ENCODE measurements at regions not wholly inside any gene's neighbourhood (a gene's known extent, or its start where the extent isn't known, plus 50 kb on each side); places are given as distances from the start of the nearest gene placed in this dataset.

GRCh38 chr18:33854827-33855139 lies 276.8 kb downstream of the ASXL3 start:
- H2BK120ac ChIP-seq (ENCODE audit: low read depth, low read length): no peak overlapping the region
- H3K4ac ChIP-seq (ENCODE audit: low read depth in 1 of 2, low read length in 2 of 2): no peak overlapping the region
- H3K27me3 ChIP-seq (ENCODE audit: control insufficient read depth in 1 of 2, insufficient read depth in 1 of 2, low read length in 2 of 2): no peaks in the 10 kb centered on the region
- no peak overlapping the region for H3K27ac ChIP-seq (ENCODE audit: low read length, poor library complexity, severe bottlenecking)
- no peak overlapping the region for H3K4me3 ChIP-seq (ENCODE audit: insufficient read depth in 1 of 2, low read depth in 1 of 2, low read length in 2 of 2)
- no peak overlapping the region for H2BK15ac ChIP-seq (ENCODE audit: low read depth, poor library complexity, severe bottlenecking)
- no peak overlapping the region for H2AK5ac ChIP-seq (ENCODE audit: low read length, severe bottlenecking)
- no peaks in the 10 kb centered on the region for H3K4me1 ChIP-seq (ENCODE audit: control insufficient read depth, insufficient read depth, low read depth, low read length)
- no peak overlapping the region for H4K91ac ChIP-seq (ENCODE audit: low read length)
- H3K36me3 ChIP-seq (ENCODE audit: control insufficient read depth in 1 of 2, insufficient read depth in 2 of 2, low read depth in 1 of 2, low read length in 2 of 2): no peaks in the 10 kb centered on the region
- H3K9ac ChIP-seq (ENCODE audit: low read length): no peak overlapping the region
- no peaks in the 10 kb centered on the region for H3K79me1 ChIP-seq (replicated peaks; ENCODE audit: low read length, poor library complexity, severe bottlenecking)
- no peak overlapping the region for H3K23ac ChIP-seq (ENCODE audit: low read length in 2 of 2)
- no peaks in the 10 kb centered on the region for H3K9me3 ChIP-seq (ENCODE audit: control insufficient read depth, low read length)
- WGBS: 100% methylated on average over 1 of the region's 2 CpGs
- no peak overlapping the region for H3K14ac ChIP-seq (ENCODE audit: low read length in 2 of 2)
- no peak overlapping the region for H2AFZ ChIP-seq (ENCODE audit: low read depth, low read length)
- H4K8ac ChIP-seq (ENCODE audit: low read length): no peak overlapping the region
- no peak overlapping the region for H2BK12ac ChIP-seq (ENCODE audit: low read length in 2 of 2)
- DNase-seq: no peak
- no peak overlapping the region for H3K4me2 ChIP-seq (ENCODE audit: low read length, poor library complexity, severe bottlenecking)
- H3K18ac ChIP-seq (ENCODE audit: low read depth in 1 of 2, low read length in 2 of 2): no peak overlapping the region
- no peak overlapping the region for H2BK5ac ChIP-seq (ENCODE audit: low read depth, low read length, poor library complexity, severe bottlenecking)

GRCh38 chr18:33854086-33854826 lies 276.2 kb downstream of the ASXL3 start:
- Histone ChIP-seq H3K14ac (ENCODE audit: low read length in 2 of 2) (no peak overlapping the region), H2BK5ac (ENCODE audit: low read depth, low read length, poor library complexity, severe bottlenecking) (no peak overlapping the region), H2BK12ac (ENCODE audit: low read length in 2 of 2) (no peak overlapping the region), H2AFZ (ENCODE audit: low read depth, low read length) (no peak overlapping the region), H3K27me3 (ENCODE audit: control insufficient read depth in 1 of 2, insufficient read depth in 1 of 2, low read length in 2 of 2) (no peaks in the 10 kb centered on the region), H4K91ac (ENCODE audit: low read length) (no peak overlapping the region), H3K79me1 (replicated peaks; ENCODE audit: low read length, poor library complexity, severe bottlenecking) (no peaks in the 10 kb centered on the region), H3K36me3 (ENCODE audit: control insufficient read depth in 1 of 2, insufficient read depth in 2 of 2, low read depth in 1 of 2, low read length in 2 of 2) (no peaks in the 10 kb centered on the region), H3K4me3 (ENCODE audit: insufficient read depth in 1 of 2, low read depth in 1 of 2, low read length in 2 of 2) (no peak overlapping the region), H4K8ac (ENCODE audit: low read length) (no peak overlapping the region), H2AK5ac (ENCODE audit: low read length, severe bottlenecking) (no peak overlapping the region), H3K4me1 (ENCODE audit: control insufficient read depth, insufficient read depth, low read depth, low read length) (no peaks in the 10 kb centered on the region), H3K18ac (ENCODE audit: low read depth in 1 of 2, low read length in 2 of 2) (no peak overlapping the region), H2BK15ac (ENCODE audit: low read depth, poor library complexity, severe bottlenecking) (no peak overlapping the region), H2BK120ac (ENCODE audit: low read depth, low read length) (no peak overlapping the region), H3K23ac (ENCODE audit: low read length in 2 of 2) (no peak overlapping the region), H3K9ac (ENCODE audit: low read length) (no peak overlapping the region), H3K9me3 (ENCODE audit: control insufficient read depth, low read length) (no peaks in the 10 kb centered on the region), H3K27ac (ENCODE audit: low read length, poor library complexity, severe bottlenecking) (no peak overlapping the region), H3K4me2 (ENCODE audit: low read length, poor library complexity, severe bottlenecking) (no peak overlapping the region), H3K4ac (ENCODE audit: low read depth in 1 of 2, low read length in 2 of 2) (no peak overlapping the region)
- 95% methylated on average over 2 of the region's 4 CpGs for WGBS
- no peak for DNase-seq

GRCh38 chr18:33853187-33853586 lies 275.2 kb downstream of the ASXL3 start:
- H3K27ac ChIP-seq (ENCODE audit: low read length, poor library complexity, severe bottlenecking): no peak overlapping the region

DNA sequence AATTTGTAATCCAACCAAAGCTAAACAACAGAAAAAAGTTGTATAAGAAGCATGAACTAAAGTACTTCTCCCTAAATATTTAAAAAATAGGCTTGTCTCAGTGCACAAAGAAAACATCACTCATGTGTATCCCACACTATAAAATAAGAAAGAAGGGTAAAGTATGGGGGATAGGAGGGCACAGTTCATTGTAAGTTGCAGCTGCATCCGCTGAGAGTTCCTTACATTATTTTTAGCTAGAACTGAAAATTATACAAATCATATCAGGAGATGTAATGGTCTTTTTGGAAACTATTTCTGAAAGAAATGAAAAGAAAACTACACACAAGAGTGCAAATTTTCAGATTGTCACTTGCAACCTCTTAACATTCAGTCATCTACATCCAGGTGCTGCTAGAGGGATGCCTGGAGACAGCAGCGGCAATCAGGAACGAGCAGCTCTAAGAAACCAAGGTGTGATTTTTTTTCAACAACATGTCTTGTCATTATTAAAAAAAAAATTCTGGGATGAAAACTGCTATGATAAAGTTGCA lies 273.6 kb downstream of the ASXL3 start:
- Histone ChIP-seq H2BK120ac (ENCODE audit: low read depth, low read length) (no peak overlapping the region), H3K18ac (ENCODE audit: low read depth in 1 of 2, low read length in 2 of 2) (no peak overlapping the region), H2AK5ac (ENCODE audit: low read length, severe bottlenecking) (no peak overlapping the region), H3K4me3 (ENCODE audit: insufficient read depth in 1 of 2, low read depth in 1 of 2, low read length in 2 of 2) (no peak overlapping the region), H3K36me3 (ENCODE audit: control insufficient read depth in 1 of 2, insufficient read depth in 2 of 2, low read depth in 1 of 2, low read length in 2 of 2) (no peaks in the 10 kb centered on the region), H3K79me1 (replicated peaks; ENCODE audit: low read length, poor library complexity, severe bottlenecking) (no peaks in the 10 kb centered on the region), H3K9me3 (ENCODE audit: control insufficient read depth, low read length) (no peaks in the 10 kb centered on the region), H2BK12ac (ENCODE audit: low read length in 2 of 2) (no peak overlapping the region), H2BK5ac (ENCODE audit: low read depth, low read length, poor library complexity, severe bottlenecking) (no peak overlapping the region), H3K27me3 (ENCODE audit: control insufficient read depth in 1 of 2, insufficient read depth in 1 of 2, low read length in 2 of 2) (no peaks in the 10 kb centered on the region), H4K91ac (ENCODE audit: low read length) (no peak overlapping the region), H4K8ac (ENCODE audit: low read length) (no peak overlapping the region), H3K23ac (ENCODE audit: low read length in 2 of 2) (no peak overlapping the region), H3K14ac (ENCODE audit: low read length in 2 of 2) (no peak overlapping the region), H2BK15ac (ENCODE audit: low read depth, poor library complexity, severe bottlenecking) (no peak overlapping the region), H2AFZ (ENCODE audit: low read depth, low read length) (no peak overlapping the region), H3K4me1 (ENCODE audit: control insufficient read depth, insufficient read depth, low read depth, low read length) (no peaks in the 10 kb centered on the region), H3K9ac (ENCODE audit: low read length) (no peak overlapping the region), H3K4ac (ENCODE audit: low read depth in 1 of 2, low read length in 2 of 2) (no peak overlapping the region), H3K4me2 (ENCODE audit: low read length, poor library complexity, severe bottlenecking) (no peak overlapping the region), H3K27ac (ENCODE audit: low read length, poor library complexity, severe bottlenecking) (no peak overlapping the region)
- no CpG with 5 or more reads among the region's 3 CpGs for WGBS
- no peak for DNase-seq

More at GRCh38 chr18:33853187-33853586, 275.2 kb downstream of the ASXL3 start:
- Histone ChIP-seq H3K4me1 (ENCODE audit: control insufficient read depth, insufficient read depth, low read depth, low read length) (no peaks in the 10 kb centered on the region), H3K9me3 (ENCODE audit: control insufficient read depth, low read length) (no peaks in the 10 kb centered on the region), H2BK5ac (ENCODE audit: low read depth, low read length, poor library complexity, severe bottlenecking) (no peak overlapping the region), H3K23ac (ENCODE audit: low read length in 2 of 2) (no peak overlapping the region), H4K91ac (ENCODE audit: low read length) (no peak overlapping the region), H3K4ac (ENCODE audit: low read depth in 1 of 2, low read length in 2 of 2) (no peak overlapping the region), H3K18ac (ENCODE audit: low read depth in 1 of 2, low read length in 2 of 2) (no peak overlapping the region), H4K8ac (ENCODE audit: low read length) (no peak overlapping the region), H2BK15ac (ENCODE audit: low read depth, poor library complexity, severe bottlenecking) (no peak overlapping the region), H3K14ac (ENCODE audit: low read length in 2 of 2) (no peak overlapping the region), H3K4me3 (ENCODE audit: insufficient read depth in 1 of 2, low read depth in 1 of 2, low read length in 2 of 2) (no peak overlapping the region), H3K79me1 (replicated peaks; ENCODE audit: low read length, poor library complexity, severe bottlenecking) (no peaks in the 10 kb centered on the region), H2BK120ac (ENCODE audit: low read depth, low read length) (no peak overlapping the region), H2AK5ac (ENCODE audit: low read length, severe bottlenecking) (no peak overlapping the region), H3K36me3 (ENCODE audit: control insufficient read depth in 1 of 2, insufficient read depth in 2 of 2, low read depth in 1 of 2, low read length in 2 of 2) (no peaks in the 10 kb centered on the region), H3K4me2 (ENCODE audit: low read length, poor library complexity, severe bottlenecking) (no peak overlapping the region), H3K27me3 (ENCODE audit: control insufficient read depth in 1 of 2, insufficient read depth in 1 of 2, low read length in 2 of 2) (no peaks in the 10 kb centered on the region), H2BK12ac (ENCODE audit: low read length in 2 of 2) (no peak overlapping the region), H2AFZ (ENCODE audit: low read depth, low read length) (no peak overlapping the region), H3K9ac (ENCODE audit: low read length) (no peak overlapping the region)
- 97% methylated on average over 3 of the region's 6 CpGs for WGBS
- DNase-seq: no peak

Data from mesenchymal stem cell (in vitro differentiated cells and primary cell).